ENCODE measurements at regions not wholly inside any gene's neighbourhood (a gene's known extent, or its start where the extent isn't known, plus 50 kb on each side); places are given as distances from the start of the nearest gene placed in this dataset.

GRCh38 chr13:39105110-39105509, 66.9 kb downstream of the NHLRC3 start:
- no peak for TF ChIP-seq CTCF (IDR thresholded peaks at IDR 0.05)
- no peak for TF ChIP-seq POLR2A (IDR thresholded peaks at IDR 0.05)
- TF ChIP-seq POLR2AphosphoS5 (IDR thresholded peaks at IDR 0.05): no peak
